ENCODE measurements at regions not wholly inside any gene's neighbourhood (a gene's known extent, or its start where the extent isn't known, plus 50 kb on each side); places are given as distances from the start of the nearest gene placed in this dataset.

DNA sequence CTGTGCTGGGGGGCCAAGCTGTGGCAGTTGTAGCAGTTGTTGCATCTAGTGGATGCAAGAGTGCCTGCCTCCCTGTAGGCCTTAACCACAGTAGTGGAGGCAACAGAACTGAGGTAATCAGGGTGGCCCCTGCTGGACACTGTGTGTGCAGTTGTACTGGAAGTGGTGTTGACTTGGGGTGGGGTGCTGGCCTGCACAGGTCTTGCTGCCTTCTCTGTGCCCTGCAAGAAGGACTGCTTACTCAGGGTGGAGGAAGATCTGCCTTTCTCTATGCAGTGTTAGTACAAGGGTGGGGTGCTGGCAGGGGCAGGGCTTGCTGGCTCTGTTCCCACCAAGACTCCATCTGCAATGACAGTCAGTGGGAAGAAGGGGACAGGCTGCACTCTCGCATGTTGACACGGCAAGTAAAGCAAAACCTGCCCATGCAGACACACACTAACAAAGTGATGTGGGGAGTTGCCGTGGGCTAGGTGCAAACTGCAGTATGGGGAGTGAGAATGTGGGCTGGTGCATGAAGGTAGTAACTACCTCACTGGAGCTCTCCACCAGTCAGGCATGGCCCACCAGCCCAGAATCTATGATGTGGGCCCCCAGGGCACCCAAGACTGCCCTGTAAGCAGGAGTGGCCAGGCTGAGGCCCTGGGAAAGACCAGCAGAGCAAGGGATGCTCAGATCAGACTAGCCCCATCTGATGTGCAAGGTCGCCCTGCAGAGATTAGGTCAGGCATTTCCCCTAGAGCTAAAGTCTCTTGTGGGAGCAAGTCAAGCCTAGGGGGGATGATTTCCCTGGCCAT is 594.9 kb downstream of the TECRL start:
- no peak for DNase-seq (ENCODE audit: low read depth)

DNA sequence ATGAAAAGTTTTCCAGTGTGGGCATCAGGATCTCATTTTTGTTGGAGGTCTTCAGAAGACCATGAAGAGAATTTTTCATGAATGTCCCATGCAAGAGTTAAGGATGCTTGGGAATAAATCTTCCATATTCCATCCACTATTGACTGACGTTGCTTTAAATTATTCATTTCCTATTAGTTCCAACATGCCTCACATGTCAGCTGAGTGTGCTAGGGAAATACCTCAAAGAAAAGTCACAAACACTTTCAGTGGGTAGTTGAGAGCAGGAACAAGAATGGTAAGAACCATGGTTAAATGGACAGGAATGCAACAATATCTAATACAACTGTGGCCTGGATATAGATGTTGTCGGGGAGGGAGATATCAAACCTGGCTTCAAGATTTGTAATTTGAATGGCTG is 610.1 kb downstream of the TECRL start:
- no peak for DNase-seq (ENCODE audit: low read depth)

DNA sequence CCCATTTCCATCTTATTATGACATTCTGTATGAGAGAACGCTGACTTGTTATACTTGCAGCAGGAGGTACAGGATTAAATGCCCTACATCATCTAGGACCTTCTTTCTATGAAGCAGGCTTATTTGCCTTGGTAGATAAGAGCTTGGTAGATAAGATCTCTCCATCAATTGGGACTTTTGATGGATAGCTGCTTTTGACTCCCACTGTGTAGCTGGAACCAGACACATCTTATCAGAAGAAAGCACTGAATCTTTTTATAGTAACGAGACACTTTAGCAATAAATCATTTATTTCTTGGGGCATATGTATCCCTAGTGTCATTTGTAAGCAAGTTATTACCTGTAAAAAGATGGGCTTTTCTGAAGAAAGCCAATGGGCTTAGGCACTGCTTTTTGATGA is 613.9 kb downstream of the TECRL start:
- no peak for DNase-seq (ENCODE audit: low read depth)

DNA sequence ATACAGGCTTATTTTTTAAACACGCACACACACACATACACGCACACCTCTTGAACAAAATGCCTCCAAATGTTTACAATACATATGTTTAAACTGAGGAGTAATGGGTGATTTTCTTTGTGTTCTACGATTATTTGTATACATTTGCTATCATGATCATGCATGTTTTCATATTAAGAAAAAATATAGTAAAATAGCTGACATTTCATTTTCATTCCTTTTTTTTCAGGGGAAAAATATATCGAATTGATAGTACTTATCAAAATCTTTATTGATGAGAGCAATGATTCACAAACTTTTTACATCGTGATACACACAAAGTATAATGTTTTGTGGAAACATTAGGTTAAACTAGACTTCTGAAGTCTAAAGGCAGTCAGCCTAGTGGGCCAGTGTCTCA is 618.9 kb downstream of the TECRL start:
- DNase-seq (ENCODE audit: low read depth), result no peak

DNA sequence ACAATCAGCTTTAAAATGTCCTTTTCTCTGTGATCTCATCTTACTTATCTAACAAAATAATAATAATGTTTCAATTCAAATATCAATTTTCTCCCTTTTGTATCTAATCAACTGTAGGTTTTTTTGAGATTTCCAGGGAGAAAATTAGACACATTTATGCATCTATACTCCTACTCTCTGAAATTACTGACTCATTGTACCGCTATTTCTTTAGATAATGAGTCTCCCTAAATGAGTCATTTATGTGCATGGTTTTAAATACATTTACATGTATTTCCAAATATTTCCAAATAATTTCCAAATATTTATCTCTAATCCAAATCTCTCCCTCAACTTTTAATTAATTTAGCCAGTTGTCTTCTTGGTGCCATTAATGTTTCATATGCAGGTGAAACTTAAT is 621.0 kb downstream of the TECRL start:
- no peak for DNase-seq (ENCODE audit: low read depth)

DNA sequence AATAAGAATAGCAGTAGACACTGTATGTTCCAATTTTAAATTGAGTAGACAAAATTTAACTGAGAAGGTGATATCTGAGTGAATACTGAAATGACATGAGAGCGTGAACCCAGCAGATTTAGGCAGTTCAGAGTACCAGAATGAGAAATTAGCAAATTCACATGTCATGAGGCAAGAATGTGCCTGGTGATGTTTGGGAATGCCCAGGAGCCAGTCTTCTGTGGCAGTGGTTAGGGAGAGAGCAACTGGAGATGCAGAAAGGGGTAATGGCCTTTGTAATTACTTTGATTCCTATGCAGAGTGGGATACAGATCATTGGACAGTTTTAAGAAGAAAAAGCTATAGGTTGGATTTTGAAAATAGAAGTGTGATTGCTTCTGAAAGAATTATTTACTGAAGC is 621.9 kb downstream of the TECRL start:
- DNase-seq (ENCODE audit: low read depth), result no peak

DNA sequence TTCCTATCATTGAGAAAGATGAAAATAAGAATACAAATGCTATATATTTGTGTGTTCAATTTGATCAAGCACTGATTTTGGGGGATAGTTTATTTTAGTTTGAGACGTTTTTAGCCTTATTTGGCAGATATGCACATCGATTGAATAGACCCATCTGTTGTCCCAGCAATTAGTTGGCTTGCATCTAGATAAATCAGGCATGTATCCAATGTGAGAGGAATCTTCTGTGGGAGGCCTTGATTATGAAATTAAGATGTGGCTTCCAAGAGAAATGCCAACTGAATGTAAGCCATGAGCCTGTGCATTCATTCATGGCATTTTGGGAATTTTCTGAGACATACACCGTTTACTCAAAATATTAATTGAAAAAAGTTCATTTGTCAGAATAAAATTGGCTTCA is 623.1 kb downstream of the TECRL start:
- no peak for DNase-seq (ENCODE audit: low read depth)

DNA sequence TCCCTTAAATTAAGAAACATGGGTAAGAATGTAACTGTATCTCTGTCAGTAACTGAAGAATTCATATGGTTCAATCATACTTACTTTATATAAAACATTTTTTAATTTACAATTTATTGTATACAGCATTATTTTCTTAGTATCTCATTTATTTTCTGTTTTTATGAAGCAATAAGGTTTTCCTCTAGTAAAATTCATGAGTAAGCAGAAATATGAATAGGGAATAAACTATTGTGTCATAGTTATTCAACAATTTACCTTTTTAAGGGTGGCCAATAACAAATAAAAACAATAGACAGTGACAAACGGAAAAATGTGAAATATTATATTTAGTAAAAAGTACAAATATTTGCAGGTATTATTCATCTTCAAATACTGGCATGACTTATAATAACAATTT is 624.4 kb downstream of the TECRL start:
- DNase-seq (ENCODE audit: low read depth), result no peak

DNA sequence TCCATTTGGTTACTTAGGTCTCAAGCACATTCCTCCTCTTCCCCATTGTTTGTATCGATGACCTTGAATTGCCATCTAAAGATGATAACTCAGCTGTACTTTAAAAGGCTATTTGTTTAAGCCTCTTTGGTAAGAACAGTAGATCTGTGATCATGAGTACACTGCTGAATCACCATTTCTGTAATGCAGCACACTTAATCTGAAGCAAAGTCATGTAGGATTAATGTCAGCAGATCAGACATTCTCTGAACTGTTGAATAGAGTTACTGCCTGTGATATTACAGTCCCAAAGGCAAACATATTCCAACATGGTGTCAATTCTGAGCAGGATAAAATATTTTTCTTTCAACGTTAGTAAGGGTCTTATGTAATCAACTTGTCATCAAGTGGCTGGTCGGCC is 631.6 kb downstream of the TECRL start:
- no peak for DNase-seq (ENCODE audit: low read depth)

DNA sequence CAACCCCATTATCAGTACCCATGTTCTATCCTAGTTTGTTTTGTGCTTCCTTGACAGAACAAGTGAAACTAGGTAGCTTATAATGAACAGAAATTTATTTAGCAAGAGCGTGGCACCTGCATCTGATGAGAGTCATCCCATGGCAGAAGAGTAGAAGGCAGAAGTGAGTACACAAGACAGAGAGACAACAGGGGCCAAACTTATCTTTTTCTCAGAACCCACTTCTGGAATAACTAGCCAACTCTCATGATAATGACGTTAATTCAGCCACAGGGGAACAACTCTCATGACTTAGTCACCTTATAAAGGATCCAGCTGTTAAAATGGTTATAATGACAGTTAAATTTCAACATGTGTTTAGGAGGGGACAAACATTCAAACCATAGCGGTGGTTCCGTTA is 644.9 kb downstream of the TECRL start:
- DNase-seq (ENCODE audit: low read depth), result no peak

DNA sequence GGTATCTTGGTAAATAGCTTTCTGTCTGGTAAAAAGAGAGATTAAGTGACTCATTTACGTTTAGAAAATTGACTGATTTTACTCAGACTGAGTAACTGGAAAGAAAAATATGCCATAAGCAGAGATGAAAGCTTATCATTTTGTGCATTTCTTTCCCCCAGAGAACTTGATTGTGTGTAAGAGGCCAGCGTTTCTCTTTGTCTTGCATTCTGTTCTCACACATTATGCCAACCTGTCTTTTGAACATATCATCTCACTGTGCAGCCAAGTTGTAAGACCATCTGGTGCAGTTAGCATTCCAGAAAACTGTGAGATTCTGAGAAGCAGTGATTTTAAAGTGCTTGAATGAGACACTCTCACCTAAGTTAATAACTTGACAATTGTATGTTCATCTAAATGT is 651.3 kb downstream of the TECRL start:
- DNase-seq (ENCODE audit: low read depth), result no peak

DNA sequence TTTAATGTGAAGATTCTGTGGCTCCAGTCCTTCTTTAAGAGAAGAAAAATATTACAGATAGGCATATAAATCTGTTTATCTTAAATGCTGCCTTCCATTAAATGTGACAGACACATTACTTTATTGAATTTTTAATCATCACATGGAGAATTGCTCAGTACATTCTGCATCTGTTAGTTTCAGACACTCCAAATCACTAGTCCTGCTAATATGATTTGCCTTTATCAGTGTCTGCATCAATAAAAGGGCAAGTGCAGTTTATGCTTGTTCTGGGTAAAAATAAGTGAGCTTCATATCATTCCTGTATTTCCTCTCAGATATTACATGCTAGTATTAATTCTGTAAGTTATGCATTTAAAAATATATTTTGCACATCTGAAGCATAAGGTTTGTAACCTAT is 666.4 kb downstream of the TECRL start:
- no peak for DNase-seq (ENCODE audit: low read depth)

DNA sequence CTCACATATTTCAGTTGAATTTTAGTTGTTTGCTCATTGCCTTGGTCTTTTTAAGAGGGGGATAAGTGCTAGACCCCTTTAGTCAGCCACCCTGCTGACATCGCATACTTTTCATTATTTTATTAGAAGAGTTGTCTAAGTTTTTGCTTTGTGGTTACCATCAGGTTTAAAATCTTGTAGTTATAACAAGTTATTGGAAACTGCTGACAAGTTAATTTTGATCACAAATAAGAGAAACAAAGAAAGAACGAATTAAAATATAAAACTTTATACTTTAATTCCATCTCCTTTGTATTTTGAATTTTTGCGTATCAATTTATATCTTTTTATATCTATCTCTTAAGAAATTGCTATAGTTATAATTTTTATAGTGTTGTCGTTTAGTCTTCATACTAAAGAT is 679.7 kb downstream of the TECRL start:
- DNase-seq (ENCODE audit: low read depth), result no peak

DNA sequence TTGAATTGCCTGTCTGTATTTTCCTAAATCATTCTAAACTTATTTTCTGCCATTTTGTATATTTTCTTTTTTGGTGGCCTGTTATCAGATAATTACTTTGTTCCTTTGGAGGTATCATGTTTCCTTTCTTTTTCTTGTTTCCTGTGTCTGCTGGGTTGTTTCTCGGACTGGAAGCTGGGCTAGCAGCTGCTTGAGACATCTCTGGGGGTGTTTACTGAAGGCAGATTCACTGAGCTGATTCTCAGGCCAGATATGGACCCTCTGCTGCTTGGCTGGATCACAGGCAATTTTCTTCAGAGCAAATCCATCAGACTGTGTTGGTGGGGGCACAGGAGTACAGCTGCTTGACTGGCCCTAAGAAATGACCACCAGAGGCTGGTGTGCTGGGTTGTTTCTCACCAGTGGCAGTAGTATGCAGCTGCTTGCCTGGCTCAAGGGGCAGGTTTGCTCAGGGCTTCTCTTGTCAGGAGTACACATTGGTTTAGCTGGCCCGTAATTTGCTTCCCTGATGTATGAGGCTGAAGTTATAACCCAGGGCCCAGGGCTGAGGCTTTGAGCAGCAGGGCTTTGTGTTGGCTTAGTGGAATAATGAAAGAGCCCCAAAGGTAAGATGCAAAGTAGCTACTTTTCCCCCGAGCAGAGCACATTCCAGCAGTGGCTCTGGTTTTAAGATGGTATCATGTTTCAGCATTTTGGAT is 680.6 kb downstream of the TECRL start:
- DNase-seq (ENCODE audit: low read depth), result no peak

DNA sequence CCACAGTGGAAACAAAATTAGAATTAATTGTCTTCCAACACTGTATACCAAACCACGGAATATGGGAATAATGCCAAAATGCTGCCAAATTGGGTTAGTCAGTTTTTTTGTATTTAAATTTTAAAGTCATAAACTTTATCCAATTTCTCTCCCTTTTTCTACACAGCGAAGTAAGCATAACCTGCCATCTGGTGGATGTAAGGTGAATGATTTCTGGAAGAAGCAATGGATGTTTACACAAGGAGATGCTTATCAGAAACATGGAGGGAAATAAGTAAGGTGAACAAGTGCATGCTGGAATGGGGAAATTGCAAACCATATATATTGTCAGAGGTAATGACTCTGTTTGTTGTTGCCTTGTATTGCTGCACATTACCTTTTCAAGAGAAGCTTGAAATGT is 691.9 kb downstream of the TECRL start:
- peak; percentile 11 for DNase-seq (ENCODE audit: low read depth)

DNA sequence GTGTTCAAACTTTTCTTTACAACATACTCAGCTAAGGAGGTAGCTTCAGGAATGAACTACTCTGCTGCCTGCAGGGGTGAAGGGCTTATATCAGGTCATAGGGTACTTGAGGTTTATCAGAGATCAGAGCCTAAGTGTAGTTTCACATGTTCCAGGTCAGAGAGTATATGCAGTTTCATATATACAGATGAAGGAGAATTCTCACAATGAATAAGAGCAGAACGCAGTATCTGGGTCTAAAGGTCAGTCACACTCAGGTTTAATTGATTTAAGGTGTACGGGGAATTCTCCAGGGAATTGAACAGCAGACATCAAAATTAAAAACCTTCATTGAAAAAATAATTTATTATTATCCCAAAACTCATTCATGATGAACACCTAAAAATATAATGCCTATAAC is 700.6 kb downstream of the TECRL start:
- no peak for DNase-seq (ENCODE audit: low read depth)

DNA sequence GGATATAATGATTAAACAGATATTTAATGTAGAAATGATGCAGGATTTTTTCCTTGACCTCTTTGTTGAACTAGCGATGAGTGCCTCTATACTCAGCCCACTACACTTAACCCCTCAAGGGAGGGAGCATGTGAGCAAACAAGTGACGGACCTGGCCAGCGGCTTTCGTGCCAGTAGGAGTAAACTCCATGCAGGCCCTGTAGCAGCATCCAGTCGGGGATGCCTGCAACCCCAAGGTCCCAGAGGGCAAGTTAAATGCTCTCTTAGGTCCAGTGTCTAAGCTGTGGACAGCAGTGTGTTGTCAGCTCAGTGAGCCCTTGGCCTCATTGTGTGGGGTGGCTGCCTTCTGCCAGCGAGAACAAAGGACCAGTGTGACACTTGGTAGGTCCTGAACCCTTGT is 708.7 kb downstream of the TECRL start:
- no peak for DNase-seq (ENCODE audit: low read depth)

DNA sequence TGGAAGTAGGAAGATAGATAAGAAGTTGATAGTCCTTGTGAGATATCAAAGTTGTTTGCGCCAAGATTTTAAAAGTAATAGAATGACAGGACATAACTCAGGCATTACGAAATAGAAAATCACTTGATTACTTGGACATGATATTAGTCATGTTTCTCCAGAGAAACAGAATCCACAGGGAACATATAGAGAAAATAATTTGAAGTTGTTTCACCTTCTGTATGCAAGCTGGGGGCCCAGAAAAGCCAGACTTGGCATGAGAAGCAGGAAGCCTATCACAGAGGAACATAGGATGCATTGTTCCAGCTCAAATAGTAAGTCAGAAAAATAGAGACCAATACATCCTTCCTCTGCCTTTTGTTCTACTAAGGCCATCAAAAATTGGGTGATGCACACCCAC is 715.9 kb downstream of the TECRL start:
- DNase-seq (ENCODE audit: low read depth), result no peak

DNA sequence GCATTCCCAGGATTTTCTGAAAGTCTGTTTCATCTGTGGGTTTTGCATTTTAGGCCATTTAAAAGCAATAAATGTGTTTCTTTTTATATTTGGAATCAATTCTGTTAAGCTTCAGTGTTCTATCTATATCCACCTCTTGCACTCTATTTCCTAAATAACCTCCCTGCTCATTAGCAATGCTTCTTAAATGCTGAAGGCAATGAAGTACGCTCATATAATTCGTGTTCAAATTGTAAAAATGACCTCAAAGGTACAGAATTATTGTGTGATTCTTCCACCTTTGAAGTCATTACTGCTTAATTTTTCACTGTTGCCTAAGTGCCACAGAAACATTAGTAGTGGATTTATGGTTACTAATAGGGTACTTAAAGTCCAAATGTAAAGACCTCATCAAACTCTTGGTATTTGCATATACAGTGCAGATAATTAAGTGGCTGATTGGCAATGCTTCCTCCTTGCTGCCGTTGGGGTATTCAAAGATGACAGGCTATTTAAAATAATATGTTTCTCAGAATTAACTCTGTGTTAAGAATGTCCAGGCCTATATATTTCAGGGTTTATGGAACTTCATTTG is 730.8 kb downstream of the TECRL start:
- no peak for DNase-seq (ENCODE audit: low read depth)

DNA sequence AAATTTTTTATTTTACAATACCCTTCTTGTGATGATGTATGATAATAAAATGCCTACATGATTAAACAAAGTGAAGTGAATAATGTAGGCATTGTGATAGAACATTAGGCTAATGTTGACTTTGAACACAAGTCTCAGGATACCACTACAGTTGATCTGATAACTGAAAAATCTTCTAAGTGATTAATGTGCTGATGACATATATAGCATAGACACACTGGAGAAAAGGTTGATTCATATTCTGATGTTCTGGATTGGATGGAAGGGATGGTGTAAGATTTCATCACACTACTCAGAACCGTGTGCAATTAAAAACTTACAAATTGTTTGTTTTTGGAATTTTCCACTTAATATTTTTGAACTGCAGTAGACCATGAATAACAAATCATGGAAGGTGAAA is 738.5 kb downstream of the TECRL start:
- no peak for DNase-seq (ENCODE audit: low read depth)

DNA sequence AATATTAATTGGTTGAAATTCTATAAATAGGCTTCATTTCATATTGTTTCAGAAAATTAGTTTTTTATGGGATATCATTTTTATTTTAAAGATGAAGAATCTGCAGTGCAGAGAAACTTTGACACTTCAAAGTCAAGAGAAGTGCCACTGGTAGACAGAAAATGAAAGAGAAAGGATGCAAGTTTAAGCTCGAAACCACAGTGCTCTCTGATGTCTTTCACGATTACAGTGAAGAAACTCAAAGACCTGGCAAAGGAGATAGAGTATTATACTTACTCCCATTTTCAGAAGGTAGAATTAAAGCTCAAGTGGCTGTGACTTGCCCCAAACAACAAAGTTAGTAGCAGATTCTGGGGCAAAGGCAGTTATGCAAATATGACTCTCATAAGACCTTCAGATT is 745.4 kb downstream of the TECRL start:
- DNase-seq (ENCODE audit: low read depth), result no peak

DNA sequence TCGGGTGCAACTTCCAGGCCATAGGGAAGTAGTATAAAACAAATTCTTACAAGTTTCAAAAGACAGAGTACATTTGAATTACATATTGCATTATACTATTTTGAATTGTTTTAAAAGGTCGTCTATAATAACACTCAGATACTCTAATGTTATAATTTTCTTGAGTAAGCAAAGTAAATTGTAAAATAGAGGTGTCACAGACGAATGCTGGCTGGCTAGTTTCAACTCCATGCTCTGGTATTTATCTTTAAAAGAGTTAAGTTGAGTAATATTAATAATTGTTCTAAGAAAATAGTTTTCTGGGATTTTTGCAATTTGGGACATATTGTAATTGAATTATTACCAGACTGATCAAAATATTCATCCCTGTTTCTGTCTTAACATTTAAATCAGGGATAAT is 764.9 kb downstream of the TECRL start:
- no peak for DNase-seq (ENCODE audit: low read depth)

DNA sequence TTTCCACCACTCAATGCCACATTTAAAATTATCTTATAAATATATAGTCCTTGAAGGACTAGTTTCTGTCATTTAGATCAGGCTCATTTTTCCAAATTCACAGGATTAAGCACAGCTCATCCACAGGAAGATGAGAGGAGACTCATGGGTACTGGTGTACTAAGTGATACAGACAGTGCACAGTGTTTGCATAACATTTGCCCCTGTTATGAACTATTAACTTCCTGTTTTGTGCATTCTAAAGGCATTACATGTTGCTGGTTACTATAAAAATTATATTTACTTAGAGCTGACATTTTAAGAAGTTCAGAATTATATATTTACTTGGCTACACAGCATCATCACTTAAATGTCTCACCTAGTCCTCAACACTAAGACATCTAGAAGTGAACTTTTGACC is 772.0 kb downstream of the TECRL start:
- DNase-seq (ENCODE audit: low read depth), result no peak
